OCI-LY3 (cell line): ENCODE measurements at regions not wholly inside any gene's neighbourhood (a gene's known extent, or its start where the extent isn't known, plus 50 kb on each side); places are given as distances from the start of the nearest gene placed in this dataset.

Experiments
- EZH2phosphoT487 ChIP-seq: fragments of 200-600 bp; shearing (Covaris generic); IDR thresholded peaks from 2 replicates; pipeline ENCODE4 v1.6.1; 2018; ENCODE audit warnings: antibody characterized with exemption, mixed run types, low read depth
- TF ChIP-seq, protein P1 (sequence below): fragments of 200-600, 300-600 bp; sonication (generic); IDR thresholded peaks from 2 replicates; pipeline ENCODE4 v1.5.1; 2014; ENCODE audit warnings: antibody characterized with exemption, low read length, low read depth

DNA sequence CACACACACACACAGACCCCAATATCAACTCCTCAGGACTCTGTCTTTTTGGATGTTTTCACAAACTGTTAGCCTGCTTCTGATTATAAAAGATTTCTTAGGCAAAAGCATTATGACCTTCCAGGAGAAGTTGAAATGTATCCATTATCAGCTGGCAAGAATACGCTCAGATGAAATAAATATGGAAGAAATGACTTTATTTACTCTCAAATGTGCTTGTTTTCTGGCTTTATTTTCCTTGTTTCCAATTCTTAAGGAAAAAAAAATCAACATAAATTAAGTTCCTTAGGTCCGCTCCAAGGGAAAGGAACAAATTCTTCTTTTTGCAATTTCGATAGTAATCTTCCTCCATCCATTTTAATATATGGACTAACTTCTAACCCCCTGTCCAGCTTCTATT, 175.6 kb upstream of the HCCS start:
- TF ChIP-seq, protein P1, sequence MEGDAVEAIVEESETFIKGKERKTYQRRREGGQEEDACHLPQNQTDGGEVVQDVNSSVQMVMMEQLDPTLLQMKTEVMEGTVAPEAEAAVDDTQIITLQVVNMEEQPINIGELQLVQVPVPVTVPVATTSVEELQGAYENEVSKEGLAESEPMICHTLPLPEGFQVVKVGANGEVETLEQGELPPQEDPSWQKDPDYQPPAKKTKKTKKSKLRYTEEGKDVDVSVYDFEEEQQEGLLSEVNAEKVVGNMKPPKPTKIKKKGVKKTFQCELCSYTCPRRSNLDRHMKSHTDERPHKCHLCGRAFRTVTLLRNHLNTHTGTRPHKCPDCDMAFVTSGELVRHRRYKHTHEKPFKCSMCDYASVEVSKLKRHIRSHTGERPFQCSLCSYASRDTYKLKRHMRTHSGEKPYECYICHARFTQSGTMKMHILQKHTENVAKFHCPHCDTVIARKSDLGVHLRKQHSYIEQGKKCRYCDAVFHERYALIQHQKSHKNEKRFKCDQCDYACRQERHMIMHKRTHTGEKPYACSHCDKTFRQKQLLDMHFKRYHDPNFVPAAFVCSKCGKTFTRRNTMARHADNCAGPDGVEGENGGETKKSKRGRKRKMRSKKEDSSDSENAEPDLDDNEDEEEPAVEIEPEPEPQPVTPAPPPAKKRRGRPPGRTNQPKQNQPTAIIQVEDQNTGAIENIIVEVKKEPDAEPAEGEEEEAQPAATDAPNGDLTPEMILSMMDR, result no peak
- no peak for TF ChIP-seq EZH2phosphoT487
